IPS DF 6.9 (cell line): ENCODE measurements at regions not wholly inside any gene's neighbourhood (a gene's known extent, or its start where the extent isn't known, plus 50 kb on each side); places are given as distances from the start of the nearest gene placed in this dataset.

Source experiments
- DNase-seq: peaks from one replicate; pipeline ENCODE4 v3.0.0-alpha.2; 2013; ENCODE audit warnings: low read depth, low spot score
- H3K27ac ChIP-seq: one replicate; pipeline ENCODE4 v1.5.1; 2013; ENCODE audit warnings: low read length, control low read depth
- H3K27me3 ChIP-seq: 2 replicates; pipeline ENCODE4 v1.6.1; 2013; ENCODE audit warnings: mild to moderate bottlenecking, low read length; ENCODE audit not compliant: control insufficient read depth, insufficient read depth
- H3K36me3 ChIP-seq: 2 replicates; pipeline ENCODE4 v1.6.1; 2013; ENCODE audit warnings: low read length; ENCODE audit not compliant: control insufficient read depth, insufficient read depth
- H3K4me1 ChIP-seq: 2 replicates; pipeline ENCODE4 v1.6.1; 2013; ENCODE audit warnings: low read length; ENCODE audit not compliant: control insufficient read depth, insufficient read depth
- H3K4me3 ChIP-seq: 2 replicates; pipeline ENCODE4 v1.5.1; 2013; ENCODE audit warnings: mild to moderate bottlenecking, low read length
- H3K9me3 ChIP-seq: 2 replicates; pipeline ENCODE4 v1.6.1; 2013; ENCODE audit warnings: low read length, inconsistent platforms; ENCODE audit not compliant: control insufficient read depth, insufficient read depth
- WGBS: extraction: QIAGEN DNeasy Blood & Tissue Kit; methylation state at CpG from one replicate; pipeline ENCODE4 v1.1.7; 2013; ENCODE audit warnings: mixed read lengths, missing lambda C conversion rate; ENCODE audit not compliant: insufficient read length, insufficient coverage; 5-methylcytosine and 5-hydroxymethylcytosine counted together

DNA sequence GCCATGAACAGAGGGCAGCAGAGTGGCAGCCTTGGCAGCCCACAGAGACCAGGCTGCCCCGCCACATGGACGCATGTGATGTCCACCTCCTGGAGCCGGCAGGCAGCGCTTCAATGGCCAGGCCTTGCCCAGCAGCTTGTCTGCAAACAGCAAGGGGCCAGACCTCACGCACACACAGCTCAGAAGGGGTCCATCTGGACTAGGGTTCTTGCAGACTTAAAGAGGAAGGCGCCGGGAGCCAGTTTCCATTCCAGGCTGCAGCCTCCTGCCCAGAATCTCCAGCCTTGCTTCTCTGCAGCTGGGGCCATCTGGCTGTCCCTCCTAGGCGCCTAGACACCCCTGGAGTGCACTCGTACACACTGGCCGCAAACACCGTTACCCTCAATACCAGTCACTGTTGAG lies 91.9 kb upstream of the TMEM45B start:
- Histone ChIP-seq H3K27me3 (no peaks in the 10 kb centered on the region), H3K36me3 (no peaks in the 10 kb centered on the region), H3K9me3 (no peaks in the 10 kb centered on the region), H3K4me1 (no peaks in the 10 kb centered on the region), H3K27ac (no peak overlapping the region), H3K4me3 (no peak overlapping the region)
- DNase-seq: no peak
- no CpG with 5 or more reads among the region's 11 CpGs for WGBS

- no peak overlapping the region for H3K4me3 ChIP-seq
- H3K36me3 ChIP-seq: no peaks in the 10 kb centered on the region
- H3K27ac ChIP-seq: no peak overlapping the region
- H3K4me1 ChIP-seq: no peaks in the 10 kb centered on the region
- DNase-seq: no peak
- H3K27me3 ChIP-seq: no peaks in the 10 kb centered on the region
- WGBS: no CpG with 5 or more reads among the region's 5 CpGs
- no peaks in the 10 kb centered on the region for H3K9me3 ChIP-seq
These were observed 90.8 kb upstream of the TMEM45B start for GRCh38 chr11:129724866-129725265.

DNA sequence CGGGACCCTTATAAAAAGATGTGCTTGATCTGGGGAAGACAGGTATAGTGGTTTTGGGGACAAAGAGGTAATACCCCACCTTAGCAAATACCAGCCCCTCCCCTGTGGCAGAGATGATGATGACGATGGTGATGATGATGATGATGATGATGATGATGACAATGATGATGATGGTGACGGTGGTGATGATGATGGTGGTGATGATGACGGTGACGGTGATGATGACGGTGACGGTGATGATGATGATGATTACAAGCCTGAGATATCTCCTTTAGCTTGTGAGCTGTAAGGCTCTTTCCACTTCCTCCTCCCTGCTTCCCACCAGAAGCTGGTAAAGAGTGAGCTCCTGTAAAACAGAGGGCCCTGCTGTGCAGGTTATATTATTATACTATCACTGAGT lies 89.5 kb upstream of the TMEM45B start:
- no peak overlapping the region for H3K4me3 ChIP-seq
- no peaks in the 10 kb centered on the region for H3K4me1 ChIP-seq
- H3K36me3 ChIP-seq: no peaks in the 10 kb centered on the region
- DNase-seq: no peak
- H3K27me3 ChIP-seq: no peaks in the 10 kb centered on the region
- WGBS: no CpG with 5 or more reads among the region's 7 CpGs
- no peaks in the 10 kb centered on the region for H3K9me3 ChIP-seq
- H3K27ac ChIP-seq: no peak overlapping the region

DNA sequence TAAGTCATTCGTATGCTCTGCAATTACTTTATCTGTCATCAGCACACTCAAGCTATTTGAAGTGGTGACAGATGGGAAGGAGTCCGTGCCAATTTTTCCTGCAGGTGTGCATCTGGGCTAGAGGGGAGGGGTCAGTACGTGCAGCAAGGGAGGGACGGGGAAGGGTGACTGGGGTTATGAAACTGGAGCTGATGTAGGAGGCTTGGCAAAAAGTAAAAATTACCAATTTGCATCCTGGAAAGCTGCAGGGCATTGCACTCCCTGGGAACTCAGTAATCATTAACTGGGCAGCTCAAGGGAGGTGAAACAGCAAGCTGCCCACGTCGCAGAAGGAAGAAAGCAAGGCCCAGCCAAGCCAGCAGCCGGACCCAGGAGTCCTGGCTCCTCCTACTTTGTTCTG lies 87.1 kb upstream of the TMEM45B start:
- H3K36me3 ChIP-seq: no peaks in the 10 kb centered on the region
- WGBS: no CpG with 5 or more reads among the region's 7 CpGs
- H3K4me3 ChIP-seq: no peak overlapping the region
- no peaks in the 10 kb centered on the region for H3K27me3 ChIP-seq
- H3K4me1 ChIP-seq: no peaks in the 10 kb centered on the region
- no peaks in the 10 kb centered on the region for H3K9me3 ChIP-seq
- no peak overlapping the region for H3K27ac ChIP-seq
- DNase-seq: no peak

- Histone ChIP-seq H3K4me3 (no peak overlapping the region), H3K36me3 (no peaks in the 10 kb centered on the region), H3K9me3 (no peaks in the 10 kb centered on the region), H3K27me3 (no peaks in the 10 kb centered on the region), H3K27ac (no peak overlapping the region), H3K4me1 (no peaks in the 10 kb centered on the region)
- 100% methylated on average over 1 of the region's 5 CpGs for WGBS
- DNase-seq: no peak
These were observed 86.4 kb upstream of the TMEM45B start for GRCh38 chr11:129729216-129729615.

GRCh38 chr11:129729823-129730222 lies 85.8 kb upstream of the TMEM45B start:
- no CpG with 5 or more reads among the region's 10 CpGs for WGBS
- no peak for DNase-seq
- Histone ChIP-seq H3K27me3 (no peaks in the 10 kb centered on the region), H3K9me3 (no peaks in the 10 kb centered on the region), H3K27ac (no peak overlapping the region), H3K4me1 (no peaks in the 10 kb centered on the region), H3K36me3 (no peaks in the 10 kb centered on the region), H3K4me3 (no peak overlapping the region)

DNA sequence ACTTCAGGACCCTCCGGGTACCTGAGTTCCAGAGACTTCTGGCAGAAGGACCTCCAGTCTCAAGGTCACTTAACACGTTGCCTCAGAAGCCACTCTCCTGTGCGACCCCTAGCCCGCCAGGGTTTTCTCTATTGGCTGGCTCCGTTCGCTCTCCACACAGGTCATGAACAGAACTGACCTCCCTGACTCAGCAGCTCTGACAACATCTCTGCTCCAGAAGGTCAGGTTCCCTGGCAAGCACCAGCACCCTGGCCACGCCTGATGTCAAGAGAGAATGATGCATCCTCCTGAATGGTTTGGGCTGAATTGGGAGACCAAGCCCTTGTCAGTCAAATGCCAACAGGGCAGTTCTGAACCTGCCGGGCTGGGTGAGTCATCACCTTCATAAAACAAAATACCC lies 84.3 kb upstream of the TMEM45B start:
- no peak overlapping the region for H3K4me3 ChIP-seq
- WGBS: no CpG with 5 or more reads among the region's 8 CpGs
- no peaks in the 10 kb centered on the region for H3K9me3 ChIP-seq
- no peak for DNase-seq
- H3K4me1 ChIP-seq: no peaks in the 10 kb centered on the region
- H3K27me3 ChIP-seq: no peaks in the 10 kb centered on the region
- no peaks in the 10 kb centered on the region for H3K36me3 ChIP-seq
- no peak overlapping the region for H3K27ac ChIP-seq

DNA sequence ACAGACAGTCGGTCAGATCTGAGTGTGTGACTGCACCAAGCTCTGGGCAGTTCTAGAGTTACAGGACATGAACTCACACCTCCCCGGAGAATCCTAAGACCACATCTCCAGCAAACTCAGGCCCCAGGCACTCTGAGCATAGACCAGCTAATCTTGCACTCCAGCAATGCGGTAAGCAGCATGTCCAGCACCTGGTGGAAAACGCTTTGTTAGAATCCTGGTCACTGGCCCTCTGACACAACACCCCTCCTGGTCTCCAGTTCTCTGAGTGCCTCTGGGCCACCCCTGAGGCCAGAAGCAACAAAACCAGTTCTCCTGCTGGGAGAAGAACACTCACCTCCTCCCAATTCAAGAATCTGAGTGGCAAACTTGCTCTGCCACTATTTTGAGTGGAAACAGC lies 82.7 kb upstream of the TMEM45B start:
- H3K27ac ChIP-seq: no peak overlapping the region
- H3K9me3 ChIP-seq: no peaks in the 10 kb centered on the region
- H3K36me3 ChIP-seq: no peaks in the 10 kb centered on the region
- H3K27me3 ChIP-seq: no peaks in the 10 kb centered on the region
- no peak for DNase-seq
- H3K4me1 ChIP-seq: no peaks in the 10 kb centered on the region
- H3K4me3 ChIP-seq: no peak overlapping the region
- no CpG with 5 or more reads among the region's 4 CpGs for WGBS

GRCh38 chr11:129733384-129733783 lies 82.3 kb upstream of the TMEM45B start:
- Histone ChIP-seq H3K4me3 (no peak overlapping the region), H3K27ac (no peak overlapping the region), H3K27me3 (no peaks in the 10 kb centered on the region), H3K4me1 (no peaks in the 10 kb centered on the region), H3K9me3 (no peaks in the 10 kb centered on the region), H3K36me3 (no peaks in the 10 kb centered on the region)
- no CpG with 5 or more reads among the region's 9 CpGs for WGBS
- DNase-seq: no peak

DNA sequence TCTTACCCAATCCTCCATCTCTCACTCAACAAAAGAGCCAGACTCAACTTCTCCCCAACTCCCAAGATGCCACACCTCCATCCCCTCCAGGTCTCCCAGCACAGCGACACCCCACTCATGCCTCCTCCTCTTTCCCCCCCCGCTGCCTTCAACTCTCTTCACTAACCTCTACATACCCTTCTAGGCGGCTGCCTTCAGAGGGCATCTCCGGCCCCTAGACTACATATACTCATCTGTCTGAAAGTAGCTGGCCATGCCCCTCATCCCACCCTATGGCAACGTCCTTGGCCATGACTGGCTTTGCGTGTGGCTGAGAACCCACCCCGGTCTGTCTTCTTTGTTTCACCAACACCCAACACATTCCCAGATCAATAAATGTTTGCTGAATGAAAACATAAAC lies 81.7 kb upstream of the TMEM45B start:
- DNase-seq: no peak
- H3K9me3 ChIP-seq: no peaks in the 10 kb centered on the region
- WGBS: no CpG with 5 or more reads among the region's 7 CpGs
- H3K4me3 ChIP-seq: no peak overlapping the region
- H3K27me3 ChIP-seq: no peaks in the 10 kb centered on the region
- H3K36me3 ChIP-seq: no peaks in the 10 kb centered on the region
- H3K4me1 ChIP-seq: no peaks in the 10 kb centered on the region
- H3K27ac ChIP-seq: no peak overlapping the region

GRCh38 chr11:129734654-129735053 lies 81.0 kb upstream of the TMEM45B start:
- Histone ChIP-seq H3K27me3 (no peaks in the 10 kb centered on the region), H3K9me3 (no peaks in the 10 kb centered on the region), H3K4me3 (no peak overlapping the region), H3K4me1 (no peaks in the 10 kb centered on the region), H3K36me3 (no peaks in the 10 kb centered on the region), H3K27ac (no peak overlapping the region)
- DNase-seq: no peak
- no CpG with 5 or more reads among the region's 7 CpGs for whole genome bisulfite sequencing
